Endodermal cell (in vitro differentiated cells): ENCODE measurements at regions not wholly inside any gene's neighbourhood (a gene's known extent, or its start where the extent isn't known, plus 50 kb on each side); places are given as distances from the start of the nearest gene placed in this dataset.

Source experiments
- DNase-seq: peaks from one replicate; pipeline ENCODE4 v3.0.0-alpha.2; 2017
- H3K27ac ChIP-seq: 2 replicates; pipeline ENCODE4 v1.5.1; 2013; ENCODE audit warnings: mild to moderate bottlenecking, low read depth, low read length, moderate library complexity
- H3K27me3 ChIP-seq: 2 replicates; pipeline ENCODE4 v1.6.1; 2013; ENCODE audit warnings: mild to moderate bottlenecking, low read length, moderate library complexity; ENCODE audit not compliant: insufficient read depth, control insufficient read depth, poor library complexity, severe bottlenecking
- H3K36me3 ChIP-seq: 2 replicates; pipeline ENCODE4 v1.7.0; 2013; ENCODE audit warnings: mild to moderate bottlenecking, low read length, moderate library complexity; ENCODE audit not compliant: control insufficient read depth, insufficient read depth
- H3K4me1 ChIP-seq: one replicate; pipeline ENCODE4 v1.7.0; 2013; ENCODE audit warnings: low read length; ENCODE audit not compliant: control insufficient read depth, insufficient read depth
- H3K4me3 ChIP-seq: 2 replicates; pipeline ENCODE4 v1.5.1; 2013; ENCODE audit warnings: mild to moderate bottlenecking, low read length, moderate library complexity
- H3K9ac ChIP-seq: 2 replicates; pipeline ENCODE4 v1.6.1; 2013; ENCODE audit warnings: mild to moderate bottlenecking, low read length, moderate library complexity; ENCODE audit not compliant: poor library complexity, severe bottlenecking; ENCODE audit errors: extremely low read depth
- H3K9me3 ChIP-seq: 2 replicates; pipeline ENCODE4 v1.6.1; 2013; ENCODE audit warnings: mild to moderate bottlenecking, low read length, moderate library complexity; ENCODE audit not compliant: control insufficient read depth
- H3K27ac Mint-ChIP-seq: 2 replicates; pipeline ENCODE4 v1.8.0; 2020; ENCODE audit warnings: mixed read lengths
- H3K27me3 Mint-ChIP-seq: 2 replicates; pipeline ENCODE4 v1.8.0; 2021; ENCODE audit warnings: mild to moderate bottlenecking, mixed read lengths; ENCODE audit not compliant: insufficient read depth
- H3K36me3 Mint-ChIP-seq: 2 replicates; pipeline ENCODE4 v1.8.0; 2020; ENCODE audit warnings: low read depth, mixed read lengths
- H3K4me1 Mint-ChIP-seq: 2 replicates; pipeline ENCODE4 v1.8.0; 2020; ENCODE audit warnings: mixed read lengths
- H3K4me3 Mint-ChIP-seq: 2 replicates; pipeline ENCODE4 v1.8.0; 2020; ENCODE audit warnings: mild to moderate bottlenecking, moderate library complexity, mixed read lengths
- H3K9me3 Mint-ChIP-seq: 2 replicates; pipeline ENCODE4 v1.8.0; 2020; ENCODE audit warnings: mild to moderate bottlenecking, mixed read lengths
- WGBS, 2 experiments: methylation state at CpG; one replicate each; pipeline versions ENCODE4 v1.1.5 to v1.1.7; 2013; ENCODE audit warnings: missing lambda C conversion rate in 2 of 2, mixed read lengths in 1 of 2; ENCODE audit not compliant: insufficient coverage in 1 of 2, insufficient read length in 1 of 2; 5-methylcytosine and 5-hydroxymethylcytosine counted together
- TF ChIP-seq, protein P1 (sequence below): fragments of 200-600 bp; sonication (generic); conservative IDR thresholded peaks from 2 replicates; pipeline ENCODE4 v1.5.0; 2021; ENCODE audit warnings: antibody characterized with exemption, mild to moderate bottlenecking

GRCh38 chr3:124628863-124629262 lies 101.4 kb upstream of the UMPS start:
- no peak for DNase-seq
- H3K4me3 ChIP-seq: no peak overlapping the region
- Mint-ChIP-seq H3K4me1 (peaks cover 29% of the 10 kb centered on the region), H3K9me3 (no peaks in the 10 kb centered on the region), H3K36me3 (no peaks in the 10 kb centered on the region), H3K27ac (no peak overlapping the region), H3K27me3 (no peaks in the 10 kb centered on the region), H3K4me3 (no peak overlapping the region)
- H3K9me3 ChIP-seq: no peaks in the 10 kb centered on the region
- H3K27me3 ChIP-seq: no peaks in the 10 kb centered on the region
- whole genome bisulfite sequencing, 2 experiments: 69 to 91% methylated on average over 3 to 4 of the region's 4 CpGs
- H3K27ac ChIP-seq: no peak overlapping the region
- TF ChIP-seq, protein P1, sequence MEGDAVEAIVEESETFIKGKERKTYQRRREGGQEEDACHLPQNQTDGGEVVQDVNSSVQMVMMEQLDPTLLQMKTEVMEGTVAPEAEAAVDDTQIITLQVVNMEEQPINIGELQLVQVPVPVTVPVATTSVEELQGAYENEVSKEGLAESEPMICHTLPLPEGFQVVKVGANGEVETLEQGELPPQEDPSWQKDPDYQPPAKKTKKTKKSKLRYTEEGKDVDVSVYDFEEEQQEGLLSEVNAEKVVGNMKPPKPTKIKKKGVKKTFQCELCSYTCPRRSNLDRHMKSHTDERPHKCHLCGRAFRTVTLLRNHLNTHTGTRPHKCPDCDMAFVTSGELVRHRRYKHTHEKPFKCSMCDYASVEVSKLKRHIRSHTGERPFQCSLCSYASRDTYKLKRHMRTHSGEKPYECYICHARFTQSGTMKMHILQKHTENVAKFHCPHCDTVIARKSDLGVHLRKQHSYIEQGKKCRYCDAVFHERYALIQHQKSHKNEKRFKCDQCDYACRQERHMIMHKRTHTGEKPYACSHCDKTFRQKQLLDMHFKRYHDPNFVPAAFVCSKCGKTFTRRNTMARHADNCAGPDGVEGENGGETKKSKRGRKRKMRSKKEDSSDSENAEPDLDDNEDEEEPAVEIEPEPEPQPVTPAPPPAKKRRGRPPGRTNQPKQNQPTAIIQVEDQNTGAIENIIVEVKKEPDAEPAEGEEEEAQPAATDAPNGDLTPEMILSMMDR: no peak
- peaks cover 6% of the 10 kb centered on the region for H3K4me1 ChIP-seq
- no peak overlapping the region for H3K9ac ChIP-seq
- H3K36me3 ChIP-seq: no peaks in the 10 kb centered on the region

- Histone ChIP-seq H3K27ac (no peak overlapping the region), H3K4me3 (no peak overlapping the region), H3K9ac (no peak overlapping the region), H3K4me1 (peaks cover 6% of the 10 kb centered on the region), H3K9me3 (no peaks in the 10 kb centered on the region), H3K36me3 (no peaks in the 10 kb centered on the region), H3K27me3 (no peaks in the 10 kb centered on the region)
- TF ChIP-seq, protein P1: no peak
- H3K36me3 Mint-ChIP-seq: no peaks in the 10 kb centered on the region
- no peak for DNase-seq
- H3K27me3 Mint-ChIP-seq: no peaks in the 10 kb centered on the region
- 94 to 100% methylated on average over 1 of the region's 2 CpGs for WGBS, 2 experiments
- no peak overlapping the region for H3K27ac Mint-ChIP-seq
- no peaks in the 10 kb centered on the region for H3K9me3 Mint-ChIP-seq
- H3K4me3 Mint-ChIP-seq: no peak overlapping the region
- H3K4me1 Mint-ChIP-seq: peaks cover 31% of the 10 kb centered on the region
Observed at GRCh38 chr3:124629497-124629896, 100.8 kb upstream of the UMPS start.

DNA sequence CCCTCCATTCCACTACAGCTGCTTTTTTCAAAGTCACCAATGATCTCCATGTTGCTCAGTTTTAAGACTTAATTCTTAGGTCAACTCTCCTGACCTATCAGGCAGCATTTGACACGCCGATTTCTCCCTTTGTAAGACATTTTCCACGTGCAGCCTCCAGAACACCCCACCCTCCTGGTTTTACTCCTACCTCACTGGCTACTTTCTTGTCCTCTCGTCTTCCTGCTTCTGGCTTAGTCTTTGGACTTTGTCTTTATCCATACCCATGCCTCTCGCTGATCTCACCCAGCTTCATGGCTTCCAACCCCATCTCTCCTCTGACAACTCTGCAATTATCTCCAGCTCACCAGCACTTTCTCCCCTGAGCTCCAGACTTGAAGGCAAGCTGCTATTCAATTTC lies 99.3 kb upstream of the UMPS start:
- peaks cover 46% of the 10 kb centered on the region for H3K4me1 Mint-ChIP-seq
- peaks cover 6% of the 10 kb centered on the region for H3K4me1 ChIP-seq
- H3K4me3 ChIP-seq: no peak overlapping the region
- no peak for DNase-seq
- H3K27ac Mint-ChIP-seq: no peak overlapping the region
- no peaks in the 10 kb centered on the region for H3K27me3 Mint-ChIP-seq
- no peaks in the 10 kb centered on the region for H3K36me3 ChIP-seq
- no peaks in the 10 kb centered on the region for H3K27me3 ChIP-seq
- TF ChIP-seq, protein P1: no peak
- H3K9ac ChIP-seq: no peak overlapping the region
- H3K36me3 Mint-ChIP-seq: no peaks in the 10 kb centered on the region
- H3K4me3 Mint-ChIP-seq: no peak overlapping the region
- H3K9me3 ChIP-seq: no peaks in the 10 kb centered on the region
- WGBS, 2 experiments: 88 to 94% methylated on average over 5 of the region's 5 CpGs
- H3K27ac ChIP-seq: no peak overlapping the region
- no peaks in the 10 kb centered on the region for H3K9me3 Mint-ChIP-seq
